Spleen (tissue), 7 donors: ENCODE measurements at regions not wholly inside any gene's neighbourhood (a gene's known extent, or its start where the extent isn't known, plus 50 kb on each side); places are given as distances from the start of the nearest gene placed in this dataset.

Experiments
- POLR2A ChIP-seq, 3 donors: fragments of 450-650 bp; IDR thresholded peaks; one replicate each; pipeline ENCODE4 v1.5.1; 2017; ENCODE audit warnings: antibody characterized with exemption in 3 of 3, mild to moderate bottlenecking in 1 of 3
- TF ChIP-seq, protein P1 (sequence below), 11 experiments: fragments of 200-600 bp in 7 of 11; fragments of 450-650 bp in 4 of 11; sonication (generic) in 4 of 11; IDR thresholded peaks in 8 of 11; conservative IDR thresholded peaks in 3 of 11; 1 replicate in 7 of 11; 2 replicates in 4 of 11; pipeline versions ENCODE4 v1.4.0 to v1.8.0; 2016 to 2021; ENCODE audit warnings: antibody characterized with exemption in 11 of 11, inconsistent platforms in 4 of 11, mild to moderate bottlenecking in 1 of 11
- donor health status: DM: no; HTN: no; CAD: no; lungs with moderate emphysema.
- donor health status: DM: no; HTN: no; CAD: no.
- donor health status: DM: no; HTN: no; CAD: no.

DNA sequence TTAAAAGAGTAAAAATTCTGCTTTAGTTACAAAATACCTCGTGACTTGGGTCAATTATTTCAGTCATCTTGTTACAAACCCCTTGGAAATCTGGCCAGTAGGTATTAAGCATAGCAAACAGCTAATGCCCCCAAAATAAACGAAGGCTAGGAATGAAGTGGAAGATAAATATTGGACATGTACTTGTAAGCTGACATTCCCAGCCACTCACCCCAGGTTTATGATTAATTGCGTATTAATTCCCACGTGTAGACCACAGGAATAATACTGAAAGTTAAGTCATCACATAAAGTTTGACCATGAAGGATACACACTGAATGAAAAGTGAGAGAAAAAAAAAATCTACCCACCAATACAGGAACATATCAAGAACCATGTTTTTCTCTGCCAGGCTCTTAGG lies 936.5 kb upstream of the ADGRB3 start:
- TF ChIP-seq POLR2A (IDR thresholded peaks at IDR 0.05) = no peak
- TF ChIP-seq, protein P1, sequence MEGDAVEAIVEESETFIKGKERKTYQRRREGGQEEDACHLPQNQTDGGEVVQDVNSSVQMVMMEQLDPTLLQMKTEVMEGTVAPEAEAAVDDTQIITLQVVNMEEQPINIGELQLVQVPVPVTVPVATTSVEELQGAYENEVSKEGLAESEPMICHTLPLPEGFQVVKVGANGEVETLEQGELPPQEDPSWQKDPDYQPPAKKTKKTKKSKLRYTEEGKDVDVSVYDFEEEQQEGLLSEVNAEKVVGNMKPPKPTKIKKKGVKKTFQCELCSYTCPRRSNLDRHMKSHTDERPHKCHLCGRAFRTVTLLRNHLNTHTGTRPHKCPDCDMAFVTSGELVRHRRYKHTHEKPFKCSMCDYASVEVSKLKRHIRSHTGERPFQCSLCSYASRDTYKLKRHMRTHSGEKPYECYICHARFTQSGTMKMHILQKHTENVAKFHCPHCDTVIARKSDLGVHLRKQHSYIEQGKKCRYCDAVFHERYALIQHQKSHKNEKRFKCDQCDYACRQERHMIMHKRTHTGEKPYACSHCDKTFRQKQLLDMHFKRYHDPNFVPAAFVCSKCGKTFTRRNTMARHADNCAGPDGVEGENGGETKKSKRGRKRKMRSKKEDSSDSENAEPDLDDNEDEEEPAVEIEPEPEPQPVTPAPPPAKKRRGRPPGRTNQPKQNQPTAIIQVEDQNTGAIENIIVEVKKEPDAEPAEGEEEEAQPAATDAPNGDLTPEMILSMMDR (IDR thresholded peaks at IDR 0.05 in 8 of 11, conservative IDR thresholded peaks at IDR 0.05 in 3 of 11) = no peak
